Calu3 (cell line): ENCODE measurements at regions not wholly inside any gene's neighbourhood (a gene's known extent, or its start where the extent isn't known, plus 50 kb on each side); places are given as distances from the start of the nearest gene placed in this dataset.

Experiments
- BruUV-seq: library from RNA; stranded (reverse); fragments of 400-500 nt; replicated peaks from 2 replicates; lab custom pipeline; 2021; lab: Mats Ljungman, UMichigan
- CTCF ChIA-PET: fragments of 300-600 bp; sonication (Branson Sonifier 250); formaldehyde crosslinking; loops from one replicate; lab custom pipeline; 2022; ENCODE audit warnings: antibody characterized with exemption; lab: Charles Lee
- DNase-seq: peaks from one replicate; pipeline ENCODE4 v3.0.0; 2022
- H3K27ac Mint-ChIP-seq: one replicate; pipeline ENCODE4 v1.8.0; 2022; ENCODE audit warnings: mixed read lengths; ENCODE audit not compliant: unreplicated experiment
- H3K27me3 Mint-ChIP-seq: one replicate; pipeline ENCODE4 v1.8.0; 2022; ENCODE audit warnings: mixed read lengths; ENCODE audit not compliant: unreplicated experiment
- H3K36me3 Mint-ChIP-seq: one replicate; pipeline ENCODE4 v1.8.0; 2022; ENCODE audit warnings: mild to moderate bottlenecking, moderate library complexity, mixed read lengths; ENCODE audit not compliant: insufficient read depth, unreplicated experiment
- H3K4me1 Mint-ChIP-seq: one replicate; pipeline ENCODE4 v1.8.0; 2022; ENCODE audit warnings: mild to moderate bottlenecking, low read depth, mixed read lengths; ENCODE audit not compliant: unreplicated experiment
- H3K4me3 Mint-ChIP-seq: one replicate; pipeline ENCODE4 v1.8.0; 2022; ENCODE audit warnings: mild to moderate bottlenecking, low read depth, moderate library complexity, mixed read lengths; ENCODE audit not compliant: unreplicated experiment
- H3K9me3 Mint-ChIP-seq: one replicate; pipeline ENCODE4 v1.8.0; 2022; ENCODE audit warnings: low read depth, mixed read lengths; ENCODE audit not compliant: unreplicated experiment
- CTCF ChIP-seq: fragments of 200-600 bp; IDR thresholded peaks from one replicate; pipeline ENCODE4 v1.8.0; 2022; ENCODE audit warnings: antibody characterized with exemption; ENCODE audit not compliant: unreplicated experiment
- intact Hi-C: fragments of 100-400 bp; cut with micrococcal nuclease; formaldehyde crosslinking; loops from one replicate; pipeline ENCODE4 v1.10.0; 2022; ENCODE audit not compliant: unreplicated experiment

DNA sequence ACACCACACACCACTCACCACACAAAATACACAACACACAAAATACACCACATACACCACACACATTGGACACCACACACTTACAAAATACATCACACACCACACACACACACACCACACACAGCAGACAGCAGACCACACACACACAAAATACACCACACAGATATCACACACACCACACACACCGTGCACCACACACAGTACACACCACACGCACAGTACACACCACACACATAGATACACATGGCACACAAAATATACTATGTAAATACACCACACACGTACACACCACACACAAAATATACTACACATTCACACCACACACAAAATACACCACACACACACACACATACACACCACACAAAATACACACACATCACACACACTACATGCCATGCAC is 1243.5 kb downstream of the BRD1 start:
- BruUV-seq: no TSS peak
- DNase-seq: no peak
- intact Hi-C loops: no loop called here
- no peak overlapping the region for H3K4me3 Mint-ChIP-seq
- H3K27me3 Mint-ChIP-seq: no peaks in the 10 kb centered on the region
- CTCF ChIA-PET: no interaction called here
- no peak overlapping the region for H3K27ac Mint-ChIP-seq
- H3K4me1 Mint-ChIP-seq: no peaks in the 10 kb centered on the region
- H3K36me3 Mint-ChIP-seq: no peaks in the 10 kb centered on the region
- H3K9me3 Mint-ChIP-seq: peaks cover 2% of the 10 kb centered on the region
- no peak for TF ChIP-seq CTCF

DNA sequence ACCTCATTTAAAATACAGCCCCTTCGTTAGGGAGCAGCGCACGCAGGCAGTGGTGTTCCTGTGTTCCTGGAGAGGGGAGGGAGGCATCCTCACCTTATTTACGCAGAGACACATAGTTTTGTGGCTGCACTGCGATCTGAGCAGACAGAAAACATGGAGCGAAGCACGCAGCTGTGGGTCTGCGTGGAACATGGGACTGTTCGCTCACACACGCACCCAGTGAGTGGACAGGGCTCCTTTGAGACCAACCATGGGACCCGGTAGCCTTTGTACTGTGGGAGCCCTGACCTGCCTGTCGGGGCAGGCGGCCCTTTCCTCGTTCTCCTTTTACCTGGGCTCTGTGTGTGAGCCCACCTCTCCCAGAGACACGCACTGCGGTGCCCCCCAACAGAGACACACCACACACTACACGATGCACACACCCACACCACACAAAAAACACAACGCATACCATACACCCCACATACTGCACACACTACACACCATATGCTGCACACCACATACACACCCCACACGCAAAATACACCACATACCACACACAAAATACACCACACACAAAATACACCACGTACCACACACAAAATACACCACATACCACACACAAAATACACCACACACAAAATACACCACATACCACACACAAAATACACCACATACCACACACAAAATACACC is 1245.7 kb downstream of the BRD1 start:
- Mint-ChIP-seq H3K36me3 (no peaks in the 10 kb centered on the region), H3K4me3 (no peak overlapping the region), H3K4me1 (no peaks in the 10 kb centered on the region), H3K9me3 (peaks cover 5% of the 10 kb centered on the region), H3K27ac (no peak overlapping the region), H3K27me3 (no peaks in the 10 kb centered on the region)
- DNase-seq: no peak
- intact Hi-C loops: no loop called here
- BruUV-seq: no TSS peak
- CTCF ChIA-PET: no interaction called here
- no peak for TF ChIP-seq CTCF

DNA sequence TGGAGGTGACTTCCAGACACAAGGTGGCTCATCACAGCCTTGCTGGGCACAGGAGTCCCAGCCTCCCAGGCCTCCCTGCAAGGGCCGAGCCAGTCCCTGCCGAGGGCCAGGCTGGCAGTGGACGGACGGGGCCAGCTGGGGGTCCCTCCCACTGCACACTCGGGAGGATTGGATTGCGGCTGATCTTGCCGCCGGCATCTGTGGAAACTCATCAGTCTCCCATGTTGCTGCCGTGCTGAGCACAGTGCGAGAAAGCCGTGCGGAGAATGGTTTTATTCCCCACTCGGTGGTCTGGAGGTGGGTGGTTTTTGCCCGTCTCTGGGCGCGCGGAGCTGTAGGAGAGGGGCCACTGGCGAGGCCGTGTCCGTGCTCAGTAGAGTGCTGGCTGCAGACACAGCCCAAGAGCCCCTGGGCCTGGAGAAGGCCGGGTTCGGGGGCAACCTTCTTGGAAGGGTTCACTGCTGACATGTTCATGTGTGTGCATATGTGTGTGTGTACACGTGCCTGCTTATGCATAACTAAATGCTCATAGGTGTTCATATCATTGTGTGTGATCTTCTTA is 1246.4 kb downstream of the BRD1 start:
- no peaks in the 10 kb centered on the region for H3K36me3 Mint-ChIP-seq
- H3K4me3 Mint-ChIP-seq: no peak overlapping the region

DNA sequence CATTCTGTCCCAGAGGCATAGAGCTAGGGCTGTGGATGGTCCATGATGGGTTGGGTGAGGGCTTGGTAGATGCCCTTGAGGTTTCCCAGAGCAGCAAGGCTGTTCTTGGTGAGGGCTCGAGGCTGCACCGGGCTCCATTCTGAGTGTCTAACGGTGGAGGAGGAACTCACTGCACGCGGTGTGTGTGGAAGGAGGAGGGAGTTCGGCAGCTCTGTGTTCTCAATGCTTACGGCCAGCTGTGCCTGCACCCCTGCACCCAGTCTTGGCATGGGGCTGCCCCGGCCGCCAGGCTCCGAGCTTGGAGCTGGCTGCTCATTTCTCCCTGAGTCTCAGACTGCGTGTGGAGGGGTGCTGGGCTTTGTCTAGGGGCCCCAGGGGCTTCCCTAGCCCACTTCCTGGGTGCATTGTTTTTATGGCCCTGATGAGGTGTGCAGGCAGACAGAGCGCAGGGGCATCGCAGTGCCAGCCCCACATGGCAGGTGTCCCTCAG is 1247.1 kb downstream of the BRD1 start:
- BruUV-seq: no TSS peak
- H3K27me3 Mint-ChIP-seq: no peaks in the 10 kb centered on the region
- no peaks in the 10 kb centered on the region for H3K36me3 Mint-ChIP-seq
- TF ChIP-seq CTCF: no peak
- H3K9me3 Mint-ChIP-seq: peaks cover 5% of the 10 kb centered on the region
- H3K4me1 Mint-ChIP-seq: no peaks in the 10 kb centered on the region
- no peak overlapping the region for H3K4me3 Mint-ChIP-seq
- intact Hi-C loops: no loop called here
- no peak overlapping the region for H3K27ac Mint-ChIP-seq
- DNase-seq: no peak
- CTCF ChIA-PET: no interaction called here

More for the DNA sequence above, 1246.4 kb downstream of the BRD1 start:
- CTCF ChIA-PET: no interaction called here
- H3K4me1 Mint-ChIP-seq: no peaks in the 10 kb centered on the region
- intact Hi-C loops: no loop called here
- H3K27me3 Mint-ChIP-seq: no peaks in the 10 kb centered on the region
- TF ChIP-seq CTCF: no peak
- no peak overlapping the region for H3K27ac Mint-ChIP-seq
- no TSS peak for BruUV-seq
- peaks cover 5% of the 10 kb centered on the region for H3K9me3 Mint-ChIP-seq
- DNase-seq: no peak
